Activated CD4-positive, alpha-beta T cell treated with anti-CD3 and anti-CD28 coated beads, Interleukin-2, amount 10 ng/mL, durations not matched to agents 7 days and 5 days (primary cell): ENCODE measurements at regions not wholly inside any gene's neighbourhood (a gene's known extent, or its start where the extent isn't known, plus 50 kb on each side); places are given as distances from the start of the nearest gene placed in this dataset.

ENCODE experiments used
- CTCF ChIA-PET: fragments of 350-600 bp; sonication (Branson Sonifier 250); formaldehyde crosslinking; loops from one replicate; lab custom pipeline; 2021; ENCODE audit warnings: antibody characterized with exemption; lab: Charles Lee
- POLR2A ChIA-PET: fragments of 350-600 bp; sonication (Branson Sonifier 250); formaldehyde crosslinking; loops from one replicate; lab custom pipeline; 2021; ENCODE audit warnings: antibody characterized with exemption; lab: Charles Lee
- DNase-seq: peaks from one replicate; pipeline ENCODE4 v3.0.0-alpha.2; 2020
- H3K27ac Mint-ChIP-seq: one replicate; pipeline ENCODE4 v1.8.0; 2021; ENCODE audit warnings: mild to moderate bottlenecking, moderate library complexity, mixed read lengths
- H3K27me3 Mint-ChIP-seq: one replicate; pipeline ENCODE4 v1.8.0; 2021; ENCODE audit warnings: mixed read lengths
- H3K36me3 Mint-ChIP-seq: one replicate; pipeline ENCODE4 v1.8.0; 2021; ENCODE audit warnings: low read depth, mixed read lengths
- H3K4me1 Mint-ChIP-seq: one replicate; pipeline ENCODE4 v1.8.0; 2021; ENCODE audit warnings: mixed read lengths
- H3K4me3 Mint-ChIP-seq: one replicate; pipeline ENCODE4 v1.8.0; 2021; ENCODE audit warnings: mild to moderate bottlenecking, moderate library complexity, mixed read lengths
- H3K9me3 Mint-ChIP-seq: one replicate; pipeline ENCODE4 v1.8.0; 2021; ENCODE audit warnings: mixed read lengths

GRCh38 chr16:86089334-86089900 lies 190.5 kb downstream of the IRF8 start:
- Mint-ChIP-seq H3K27ac (peak overlapping the region; percentile 75), H3K36me3 (no peaks in the 10 kb centered on the region), H3K4me3 (no peak overlapping the region), H3K27me3 (no peaks in the 10 kb centered on the region), H3K9me3 (no peaks in the 10 kb centered on the region), H3K4me1 (peaks cover 49% of the 10 kb centered on the region)
- POLR2A ChIA-PET = no interaction called here
- no peak for DNase-seq
- CTCF ChIA-PET = interaction anchor here (0.5 kb wide), 1 partner anchor 669 kb away, joined by 5 read pairs; no protein-coding TSS in a partner anchor

GRCh38 chr16:86089991-86090390 lies 191.0 kb downstream of the IRF8 start:
- H3K4me1 Mint-ChIP-seq = peaks cover 49% of the 10 kb centered on the region

GRCh38 chr16:86090461-86091170 lies 191.7 kb downstream of the IRF8 start:
- no peaks in the 10 kb centered on the region for H3K9me3 Mint-ChIP-seq
- POLR2A ChIA-PET = no interaction called here
- CTCF ChIA-PET = interaction anchor here (0.6 kb wide), 1 partner anchor 114 kb away, joined by 4 read pairs; no protein-coding TSS in a partner anchor
- H3K36me3 Mint-ChIP-seq = no peaks in the 10 kb centered on the region
- peaks cover 49% of the 10 kb centered on the region for H3K4me1 Mint-ChIP-seq
- H3K4me3 Mint-ChIP-seq = no peak overlapping the region
- no peak for DNase-seq
- peak overlapping the region; percentile 75 for H3K27ac Mint-ChIP-seq
- H3K27me3 Mint-ChIP-seq = no peaks in the 10 kb centered on the region

More at GRCh38 chr16:86089991-86090390, 191.0 kb downstream of the IRF8 start:
- ChIA-PET CTCF (interaction anchor here (0.5 kb wide), 1 partner anchor 668 kb away, joined by 5 read pairs; no protein-coding TSS in a partner anchor), POLR2A (no interaction called here)
- Mint-ChIP-seq H3K27ac (peak overlapping the region; percentile 75), H3K4me3 (no peak overlapping the region), H3K36me3 (no peaks in the 10 kb centered on the region), H3K27me3 (no peaks in the 10 kb centered on the region), H3K9me3 (no peaks in the 10 kb centered on the region)
- no peak for DNase-seq

- Mint-ChIP-seq H3K4me1 (peaks cover 36% of the 10 kb centered on the region), H3K36me3 (no peaks in the 10 kb centered on the region), H3K27ac (no peak overlapping the region), H3K4me3 (no peak overlapping the region), H3K9me3 (no peaks in the 10 kb centered on the region), H3K27me3 (no peaks in the 10 kb centered on the region)
- CTCF ChIA-PET = no interaction called here
- DNase-seq = no peak
- POLR2A ChIA-PET = no interaction called here
Observed at GRCh38 chr16:86091976-86092375, 193.0 kb downstream of the IRF8 start.

DNA sequence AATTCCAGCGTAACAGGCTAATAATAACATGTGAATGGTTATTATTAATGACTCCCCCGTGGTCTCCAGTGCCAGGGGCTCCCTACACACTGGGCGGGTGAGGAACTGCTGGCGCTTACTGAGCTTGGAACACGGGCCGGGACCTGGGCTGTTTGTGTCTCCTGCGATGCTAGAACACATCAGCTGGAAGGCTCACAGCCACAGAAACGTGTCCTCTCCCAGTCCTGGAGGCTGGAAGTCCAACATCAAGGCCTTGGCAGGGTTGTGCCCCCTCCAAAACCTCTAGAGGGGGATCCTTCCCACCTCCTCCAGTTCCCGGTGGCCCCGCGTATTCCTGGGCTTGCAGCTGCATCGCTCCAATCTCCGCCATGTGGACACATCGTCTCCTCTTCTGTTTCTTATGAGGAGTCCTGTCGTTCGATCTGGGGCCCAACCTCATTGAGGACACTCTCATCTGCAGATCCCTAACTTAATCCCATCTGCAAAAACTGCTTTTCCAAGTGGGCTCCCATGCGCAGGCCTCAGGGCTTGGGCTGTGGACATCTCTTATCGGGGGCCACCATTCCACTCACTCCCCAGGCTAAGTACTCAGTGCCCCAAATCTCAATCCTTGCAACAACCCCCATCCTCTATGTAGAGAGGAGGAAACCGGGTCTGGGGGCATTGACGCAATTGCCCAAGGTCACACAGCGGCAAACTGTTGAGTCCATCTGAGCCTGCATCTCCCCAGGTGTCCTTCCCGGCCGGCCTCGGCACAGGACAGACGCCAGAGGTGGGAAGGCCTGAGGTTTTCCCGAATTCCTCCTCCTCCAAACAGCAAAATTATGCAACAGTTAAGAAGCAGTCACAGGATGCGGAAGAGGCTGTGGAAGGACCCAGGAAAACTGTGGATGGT lies 193.9 kb downstream of the IRF8 start:
- peak overlapping the region; percentile 31 for H3K27ac Mint-ChIP-seq
- DNase-seq = no peak
- POLR2A ChIA-PET = no interaction called here
- no peak overlapping the region for H3K4me3 Mint-ChIP-seq
- no peaks in the 10 kb centered on the region for H3K9me3 Mint-ChIP-seq
- H3K4me1 Mint-ChIP-seq = peaks cover 28% of the 10 kb centered on the region
- CTCF ChIA-PET = no interaction called here
- no peaks in the 10 kb centered on the region for H3K27me3 Mint-ChIP-seq
- no peaks in the 10 kb centered on the region for H3K36me3 Mint-ChIP-seq

DNA sequence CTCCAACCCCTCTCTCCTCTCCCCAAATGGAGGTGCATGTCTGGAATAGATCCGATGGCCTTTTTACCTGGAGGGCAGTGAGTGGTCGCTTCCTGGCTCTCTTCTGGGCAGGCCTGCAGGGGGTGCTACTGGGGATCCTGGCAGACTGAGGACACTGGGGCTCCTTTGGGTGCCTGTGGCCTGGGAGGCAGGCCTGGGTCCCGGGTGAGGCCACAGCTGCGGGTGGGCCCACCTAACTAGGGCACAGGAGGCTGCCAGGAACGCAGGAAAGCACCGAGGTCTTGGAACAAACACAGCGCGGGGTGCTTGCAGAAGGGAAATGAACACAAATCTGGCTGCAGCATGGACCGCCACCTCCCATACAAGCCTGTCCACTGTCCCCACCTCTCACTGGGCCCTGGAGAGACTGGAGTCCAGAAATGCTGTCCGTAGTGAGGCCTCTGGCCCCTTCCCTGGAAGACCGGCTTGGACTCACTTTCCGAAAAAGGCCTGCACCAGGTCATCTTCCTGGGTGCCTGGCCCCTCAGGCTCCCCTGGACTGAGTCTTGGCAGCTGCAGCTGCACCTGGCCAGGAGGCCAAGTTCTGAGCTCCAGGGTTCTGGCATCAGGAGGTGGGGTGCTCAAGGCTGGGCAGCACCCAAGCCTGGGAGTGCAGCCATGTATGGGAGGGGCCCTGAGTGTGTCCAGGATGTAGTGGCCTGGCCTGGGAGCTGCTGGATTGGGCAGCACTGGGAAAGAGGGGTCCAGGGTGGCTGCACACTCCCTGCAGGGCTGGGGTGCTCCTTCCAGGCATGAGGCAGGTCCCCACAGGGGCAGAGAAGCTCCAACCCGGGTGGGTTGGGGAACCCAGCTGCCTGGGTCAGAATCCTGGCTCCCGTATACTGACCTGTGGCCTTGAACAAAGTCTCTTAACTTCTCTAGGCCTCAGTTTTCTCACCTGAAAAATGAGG lies 195.1 kb downstream of the IRF8 start:
- ChIA-PET CTCF (no interaction called here), POLR2A (interaction anchor here (0.6 kb wide), 1 partner anchor 10 kb away, joined by 6 read pairs; no protein-coding TSS in a partner anchor)
- Mint-ChIP-seq H3K27ac (no peak overlapping the region), H3K4me1 (peaks cover 17% of the 10 kb centered on the region), H3K36me3 (no peaks in the 10 kb centered on the region), H3K4me3 (no peak overlapping the region), H3K27me3 (no peaks in the 10 kb centered on the region), H3K9me3 (no peaks in the 10 kb centered on the region)
- DNase-seq = no peak

DNA sequence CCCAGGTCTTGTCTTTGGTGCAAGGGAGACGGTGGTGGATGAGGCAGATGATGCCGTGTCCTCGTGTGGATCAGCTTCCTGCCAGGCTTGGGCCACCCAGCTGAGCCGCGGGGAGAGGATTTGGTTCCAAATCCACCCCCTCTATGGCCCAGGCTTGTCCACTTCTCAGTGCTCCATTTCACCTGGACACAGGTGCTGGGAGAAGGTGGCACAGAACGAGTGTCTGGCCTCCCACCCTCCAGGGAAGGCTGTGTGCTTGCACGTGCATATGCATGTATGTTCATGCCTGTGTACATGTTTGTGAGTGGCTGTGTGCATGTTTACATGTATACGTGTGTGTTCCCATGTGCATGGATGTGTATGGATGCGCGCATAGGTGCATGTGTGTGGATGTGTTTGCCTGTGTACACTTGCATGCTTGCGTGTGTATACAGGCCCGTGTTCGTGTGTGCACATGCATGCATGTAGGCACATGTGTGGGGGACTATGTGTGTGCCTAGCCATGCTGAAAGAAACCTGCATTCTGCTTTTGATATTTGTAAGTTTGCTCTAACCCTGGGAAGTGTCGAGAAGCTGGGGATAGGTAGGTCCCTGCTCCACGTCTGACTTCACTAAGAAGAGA lies 196.3 kb downstream of the IRF8 start:
- ChIA-PET CTCF (no interaction called here), POLR2A (no interaction called here)
- no peak for DNase-seq
- H3K27ac Mint-ChIP-seq = no peak overlapping the region
- H3K27me3 Mint-ChIP-seq = no peaks in the 10 kb centered on the region
- peaks cover 6% of the 10 kb centered on the region for H3K4me1 Mint-ChIP-seq
- no peak overlapping the region for H3K4me3 Mint-ChIP-seq
- no peaks in the 10 kb centered on the region for H3K9me3 Mint-ChIP-seq
- H3K36me3 Mint-ChIP-seq = no peaks in the 10 kb centered on the region

GRCh38 chr16:86095906-86096485 lies 197.0 kb downstream of the IRF8 start:
- Mint-ChIP-seq H3K4me3 (no peak overlapping the region), H3K27me3 (no peaks in the 10 kb centered on the region), H3K36me3 (no peaks in the 10 kb centered on the region), H3K27ac (no peak overlapping the region), H3K4me1 (no peaks in the 10 kb centered on the region), H3K9me3 (no peaks in the 10 kb centered on the region)
- DNase-seq = no peak
- ChIA-PET POLR2A (no interaction called here), CTCF (no interaction called here)

DNA sequence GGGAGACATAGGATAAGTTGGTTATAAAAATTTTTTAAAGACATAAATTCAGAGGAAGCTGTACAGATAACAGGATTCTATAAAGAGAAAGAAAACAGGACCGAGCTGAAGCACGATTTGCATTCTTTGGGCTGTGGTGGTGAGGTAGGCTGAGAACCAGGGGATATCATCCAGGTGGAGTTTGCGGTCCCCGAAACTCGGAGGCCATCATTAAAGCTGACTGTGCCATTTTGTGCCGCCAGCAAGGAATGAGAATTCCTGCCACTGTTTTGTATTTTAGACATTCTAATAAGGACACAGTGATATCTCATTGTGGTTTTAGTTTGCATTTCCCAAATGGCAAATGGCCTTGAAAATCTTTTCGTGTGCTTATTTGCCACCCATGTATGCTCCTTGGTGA lies 197.9 kb downstream of the IRF8 start:
- POLR2A ChIA-PET = no interaction called here
- H3K9me3 Mint-ChIP-seq = no peaks in the 10 kb centered on the region
- no peak overlapping the region for H3K4me3 Mint-ChIP-seq
- H3K27ac Mint-ChIP-seq = no peak overlapping the region
- H3K27me3 Mint-ChIP-seq = no peaks in the 10 kb centered on the region
- CTCF ChIA-PET = no interaction called here
- H3K4me1 Mint-ChIP-seq = no peaks in the 10 kb centered on the region
- no peaks in the 10 kb centered on the region for H3K36me3 Mint-ChIP-seq
- DNase-seq = no peak

DNA sequence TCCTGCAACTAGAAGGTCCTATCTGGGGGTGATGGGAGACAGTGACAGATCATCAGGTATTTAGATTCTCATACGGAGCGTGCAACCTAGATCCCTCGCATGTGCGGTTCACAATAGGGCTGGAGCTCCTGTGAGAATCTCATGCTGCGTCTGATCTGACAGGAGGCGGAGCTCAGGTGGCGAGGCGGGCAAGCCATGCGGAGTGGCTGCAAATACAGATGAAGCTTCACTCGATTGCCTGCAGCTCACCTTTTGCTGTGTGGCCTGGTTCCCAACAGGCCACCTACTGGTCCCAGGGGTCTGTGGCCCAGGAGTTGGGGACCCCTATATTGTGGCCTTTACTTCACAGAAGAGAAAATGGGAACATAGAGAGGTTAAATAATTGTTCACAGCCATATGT lies 200.4 kb downstream of the IRF8 start:
- ChIA-PET CTCF (no interaction called here), POLR2A (no interaction called here)
- no peak overlapping the region for H3K4me3 Mint-ChIP-seq
- H3K4me1 Mint-ChIP-seq = no peaks in the 10 kb centered on the region
- no peaks in the 10 kb centered on the region for H3K36me3 Mint-ChIP-seq
- no peak overlapping the region for H3K27ac Mint-ChIP-seq
- H3K9me3 Mint-ChIP-seq = no peaks in the 10 kb centered on the region
- DNase-seq = no peak
- H3K27me3 Mint-ChIP-seq = no peaks in the 10 kb centered on the region

DNA sequence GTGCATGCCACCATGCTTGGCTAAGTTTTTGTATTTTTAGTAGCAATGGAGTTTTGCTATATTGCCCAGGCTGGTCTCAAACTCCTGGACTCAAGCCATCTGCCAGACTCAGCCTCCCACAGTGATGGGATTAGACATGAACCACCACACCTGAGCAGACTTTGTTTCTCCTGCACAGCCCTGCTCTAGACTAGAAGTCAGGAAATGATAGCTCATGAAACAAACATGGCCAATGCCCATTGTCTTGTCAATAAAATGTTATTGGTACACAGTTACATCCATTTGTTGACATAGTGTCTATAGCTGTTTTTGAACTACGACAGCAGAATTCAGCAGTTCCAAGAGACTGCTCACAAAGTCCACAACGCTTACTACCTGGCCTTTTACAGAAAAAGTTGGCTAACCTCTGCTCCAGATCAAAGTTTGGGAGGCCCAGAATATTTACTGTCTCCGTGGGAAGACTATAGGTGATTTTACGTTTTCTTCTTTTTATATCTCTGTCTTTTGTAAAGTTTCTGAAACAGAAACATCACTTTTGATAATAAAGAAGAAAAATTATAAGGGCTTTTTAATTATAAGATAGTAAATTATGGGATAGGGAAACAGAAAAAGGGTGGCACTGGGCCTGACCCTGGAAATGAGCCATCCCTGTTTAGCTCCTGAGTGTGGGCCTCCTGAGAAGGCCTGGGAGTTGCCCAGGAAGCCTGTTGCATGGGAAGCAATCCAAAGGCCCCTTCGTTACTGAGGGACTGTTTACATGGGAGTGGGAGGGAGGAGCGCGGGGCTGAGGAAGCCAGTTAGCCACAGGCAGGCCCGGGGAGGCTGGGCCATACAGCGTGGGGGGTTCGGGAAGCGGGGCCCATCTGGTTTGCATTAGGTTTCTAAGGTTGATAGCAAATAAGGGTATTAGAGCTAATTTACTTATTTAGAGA lies 201.5 kb downstream of the IRF8 start:
- CTCF ChIA-PET = no interaction called here
- POLR2A ChIA-PET = no interaction called here

More for the DNA sequence above, 201.5 kb downstream of the IRF8 start:
- Mint-ChIP-seq H3K36me3 (no peaks in the 10 kb centered on the region), H3K27me3 (no peaks in the 10 kb centered on the region), H3K4me3 (no peak overlapping the region), H3K4me1 (no peaks in the 10 kb centered on the region), H3K9me3 (no peaks in the 10 kb centered on the region), H3K27ac (no peak overlapping the region)
- DNase-seq = no peak
